ENCODE measurements at regions not wholly inside any gene's neighbourhood (a gene's known extent, or its start where the extent isn't known, plus 50 kb on each side); places are given as distances from the start of the nearest gene placed in this dataset.

DNA sequence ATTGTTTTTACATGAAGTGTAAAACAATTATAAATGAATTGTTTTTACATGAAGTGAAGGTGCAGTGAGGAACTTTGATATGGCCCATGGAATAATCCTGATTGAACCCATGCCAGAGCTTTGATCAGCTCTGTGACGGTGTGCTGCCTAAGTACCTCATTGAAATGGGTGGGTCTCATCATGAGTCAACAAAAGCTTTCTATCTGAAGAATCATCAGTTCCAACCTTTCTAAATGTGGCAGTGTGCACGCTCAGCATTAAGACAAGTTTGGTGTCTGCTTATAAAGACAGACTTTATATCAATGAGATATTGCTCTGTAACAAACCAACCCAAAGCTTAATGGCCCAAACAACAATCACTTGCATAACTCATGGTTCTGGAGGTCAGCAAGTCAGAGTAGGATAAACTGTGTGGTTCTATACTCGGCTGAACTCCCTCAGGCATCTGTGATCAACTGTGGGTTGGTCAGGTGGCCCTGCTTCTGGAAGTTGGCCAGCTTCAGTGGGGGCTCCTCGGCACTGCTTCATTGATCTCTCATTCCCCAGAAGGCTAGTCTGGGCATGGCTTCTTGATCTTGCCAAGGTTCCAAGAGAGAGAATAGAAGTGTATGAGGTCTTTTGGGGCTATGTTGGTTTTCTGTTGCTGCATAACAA is 258.0 kb downstream of the LTN1 start:
- FAIRE-seq (no peak), DNase-seq (ENCODE audit: insufficient read length, low spot score) (no peak)
- TF ChIP-seq, protein P1, sequence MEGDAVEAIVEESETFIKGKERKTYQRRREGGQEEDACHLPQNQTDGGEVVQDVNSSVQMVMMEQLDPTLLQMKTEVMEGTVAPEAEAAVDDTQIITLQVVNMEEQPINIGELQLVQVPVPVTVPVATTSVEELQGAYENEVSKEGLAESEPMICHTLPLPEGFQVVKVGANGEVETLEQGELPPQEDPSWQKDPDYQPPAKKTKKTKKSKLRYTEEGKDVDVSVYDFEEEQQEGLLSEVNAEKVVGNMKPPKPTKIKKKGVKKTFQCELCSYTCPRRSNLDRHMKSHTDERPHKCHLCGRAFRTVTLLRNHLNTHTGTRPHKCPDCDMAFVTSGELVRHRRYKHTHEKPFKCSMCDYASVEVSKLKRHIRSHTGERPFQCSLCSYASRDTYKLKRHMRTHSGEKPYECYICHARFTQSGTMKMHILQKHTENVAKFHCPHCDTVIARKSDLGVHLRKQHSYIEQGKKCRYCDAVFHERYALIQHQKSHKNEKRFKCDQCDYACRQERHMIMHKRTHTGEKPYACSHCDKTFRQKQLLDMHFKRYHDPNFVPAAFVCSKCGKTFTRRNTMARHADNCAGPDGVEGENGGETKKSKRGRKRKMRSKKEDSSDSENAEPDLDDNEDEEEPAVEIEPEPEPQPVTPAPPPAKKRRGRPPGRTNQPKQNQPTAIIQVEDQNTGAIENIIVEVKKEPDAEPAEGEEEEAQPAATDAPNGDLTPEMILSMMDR (IDR thresholded peaks at IDR 0.05; ENCODE audit: insufficient read depth, missing control alignments) = no peak

DNA sequence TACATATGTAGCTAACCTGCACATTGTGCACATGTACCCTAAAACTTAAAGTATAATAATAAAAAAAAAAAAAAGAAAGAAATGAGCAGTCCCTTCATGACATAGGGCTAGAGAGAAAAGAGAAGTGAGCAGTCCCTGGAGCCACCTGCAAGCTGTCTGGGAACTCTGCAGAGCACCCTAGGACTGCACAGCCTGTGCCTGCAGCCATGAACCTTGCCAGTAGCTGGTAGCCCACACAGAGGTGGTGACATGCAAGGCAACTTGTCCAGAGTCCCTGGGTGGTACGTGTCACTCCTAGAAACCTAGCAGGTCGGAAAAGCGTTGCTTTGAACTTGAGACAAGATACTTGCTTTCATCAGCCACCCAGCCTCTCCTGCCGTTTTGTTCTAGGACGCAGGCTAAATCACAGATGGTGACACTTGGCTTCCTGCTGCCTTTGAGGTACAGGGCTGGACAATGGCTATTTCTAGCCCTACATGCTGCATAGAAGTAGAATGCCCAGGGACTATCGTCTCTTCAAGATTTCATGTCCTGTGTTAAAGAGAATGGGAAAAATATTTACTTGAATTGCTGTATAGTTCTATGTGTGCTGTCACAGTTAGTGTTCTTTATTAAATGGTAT is 260.9 kb downstream of the LTN1 start:
- DNase-seq (ENCODE audit: insufficient read length, low spot score) (no peak), FAIRE-seq (no peak)
- TF ChIP-seq, protein P1 (IDR thresholded peaks at IDR 0.05; ENCODE audit: insufficient read depth, missing control alignments) = no peak

DNA sequence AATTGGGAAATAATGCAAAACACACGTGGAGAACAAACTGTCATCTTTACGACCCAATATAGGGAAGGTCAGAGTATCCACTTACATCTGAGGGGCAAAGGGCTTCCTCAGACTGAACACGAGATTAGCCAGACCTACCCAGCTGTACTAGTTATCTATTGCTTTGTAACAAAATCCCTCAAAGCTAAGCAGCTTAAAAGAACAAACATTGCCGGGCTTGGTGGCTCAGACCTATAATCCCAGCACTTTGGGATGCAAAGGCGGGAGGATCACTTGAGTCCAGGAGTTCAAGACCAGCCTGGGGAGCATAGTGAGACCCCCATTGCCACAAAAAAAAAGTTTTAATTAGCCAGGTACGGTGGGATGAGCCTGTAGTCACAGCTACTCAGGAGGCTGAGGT is 262.8 kb downstream of the LTN1 start:
- TF ChIP-seq, protein P1 (IDR thresholded peaks at IDR 0.05; ENCODE audit: insufficient read depth, missing control alignments) = no peak
- FAIRE-seq (peak; percentile 16), DNase-seq (ENCODE audit: insufficient read length, low spot score) (peak; percentile 36)

DNA sequence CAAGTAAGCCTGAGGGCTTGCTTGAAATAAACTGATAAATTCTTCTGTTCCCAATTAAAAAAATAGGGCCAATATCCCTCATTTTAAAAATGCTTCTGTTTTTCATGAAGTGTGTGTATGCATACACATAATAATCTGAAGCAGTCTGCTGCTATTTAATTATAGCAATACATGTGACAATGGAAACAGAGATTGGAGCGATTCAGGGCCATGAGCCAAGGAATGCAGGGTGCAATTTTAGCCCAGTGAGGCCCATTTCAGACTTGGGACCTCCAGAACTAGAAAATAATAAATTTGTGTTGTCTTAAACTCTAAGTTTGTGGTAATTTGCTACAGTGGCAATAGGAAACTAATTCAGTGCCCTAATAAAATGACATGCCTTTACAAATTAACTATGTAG is 264.9 kb downstream of the LTN1 start:
- TF ChIP-seq, protein P1 (IDR thresholded peaks at IDR 0.05; ENCODE audit: insufficient read depth, missing control alignments) = no peak
- FAIRE-seq = no peak
- DNase-seq (ENCODE audit: insufficient read length, low spot score) = no peak

DNA sequence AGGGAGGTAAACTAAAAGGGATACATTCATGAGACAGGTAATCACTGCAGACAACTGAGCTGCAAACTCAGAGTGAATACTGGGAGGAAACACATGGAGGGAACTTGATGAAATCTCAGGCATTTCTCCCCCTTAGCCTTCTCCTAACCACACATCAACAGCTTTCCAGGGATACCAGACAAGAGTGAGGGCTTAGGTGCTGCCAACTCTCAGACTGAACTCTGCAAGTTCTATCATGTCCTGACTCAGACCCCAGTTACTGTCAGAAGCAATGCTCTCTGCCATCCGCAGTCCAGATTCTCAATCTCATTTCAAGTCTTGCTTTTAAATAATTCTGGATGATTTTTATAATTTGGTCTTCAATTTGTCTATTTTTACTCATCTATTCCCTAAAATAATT is 267.3 kb downstream of the LTN1 start:
- TF ChIP-seq, protein P1 (IDR thresholded peaks at IDR 0.05; ENCODE audit: insufficient read depth, missing control alignments) = no peak
- no peak for DNase-seq (ENCODE audit: insufficient read length, low spot score)

DNA sequence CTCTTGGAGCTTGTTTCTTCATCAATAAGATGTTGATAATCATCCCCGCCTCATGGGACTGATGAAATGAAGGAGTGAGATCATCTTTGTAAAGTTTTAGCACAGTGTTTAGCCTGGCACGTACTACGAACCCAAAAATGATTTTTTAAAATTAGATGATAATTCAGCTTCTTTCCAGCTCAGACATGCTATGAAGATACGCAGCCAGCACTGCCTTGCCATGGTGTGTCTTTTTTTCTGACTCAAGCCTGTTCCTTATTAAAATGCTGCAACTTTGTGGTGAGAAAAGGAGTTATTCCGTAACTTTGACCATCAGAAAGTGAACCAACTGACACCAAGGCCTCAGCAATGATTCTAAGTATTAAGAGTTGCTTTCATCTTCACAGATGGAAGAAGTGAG is 269.0 kb downstream of the LTN1 start:
- TF ChIP-seq, protein P1 (IDR thresholded peaks at IDR 0.05; ENCODE audit: insufficient read depth, missing control alignments) = no peak
- FAIRE-seq = no peak
- DNase-seq (ENCODE audit: insufficient read length, low spot score) = no peak

More for the DNA sequence above, 267.3 kb downstream of the LTN1 start:
- FAIRE-seq = no peak

DNA sequence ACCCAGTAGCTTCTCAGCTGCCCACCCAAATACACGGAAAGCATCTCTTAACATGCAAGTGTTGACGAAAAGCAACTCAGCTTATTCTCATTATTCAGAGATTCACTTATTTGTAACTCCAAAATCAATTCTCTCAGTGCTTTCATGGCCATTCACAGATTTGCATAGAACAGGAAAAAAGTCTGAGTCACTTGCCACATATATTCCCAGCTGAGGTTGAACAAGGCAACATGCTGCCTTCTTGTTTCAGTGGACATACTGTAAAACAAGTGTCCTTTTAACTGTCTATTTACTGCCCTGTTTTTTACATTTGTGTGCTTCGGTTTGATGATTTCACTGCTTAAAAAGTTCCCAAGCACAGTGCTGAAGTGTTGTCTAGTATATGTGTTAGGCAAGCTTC is 273.0 kb downstream of the LTN1 start:
- FAIRE-seq (no peak), DNase-seq (ENCODE audit: insufficient read length, low spot score) (no peak)
- TF ChIP-seq, protein P1 (IDR thresholded peaks at IDR 0.05; ENCODE audit: insufficient read depth, missing control alignments) = no peak

All from D721Med (cell line).